ENCODE measurements at regions not wholly inside any gene's neighbourhood (a gene's known extent, or its start where the extent isn't known, plus 50 kb on each side); places are given as distances from the start of the nearest gene placed in this dataset.

- TF ChIP-seq POLR2AphosphoS5 (IDR thresholded peaks at IDR 0.05; ENCODE audit: low read depth, low read length) (no peak), REST (IDR thresholded peaks at IDR 0.05; ENCODE audit: insufficient read depth in 1 of 2, low read depth in 2 of 2, low read length in 2 of 2) (no peak), TAF1 (IDR thresholded peaks at IDR 0.05; ENCODE audit: borderline replicate concordance, insufficient read depth, low read length) (no peak), FOXP2 (optimal IDR thresholded peaks at IDR 0.05; ENCODE audit: borderline replicate concordance, extremely low read depth, extremely low read length, insufficient read depth) (no peak), SIN3A (IDR thresholded peaks at IDR 0.05; ENCODE audit: borderline replicate concordance, insufficient read depth, low read length) (no peak)
Observed at GRCh38 chr14:101442451-101442850, 118.8 kb upstream of the DIO3 start.

GRCh38 chr14:101444116-101444515 lies 117.2 kb upstream of the DIO3 start:
- TF ChIP-seq FOXP2 (optimal IDR thresholded peaks at IDR 0.05; ENCODE audit: borderline replicate concordance, extremely low read depth, extremely low read length, insufficient read depth) (no peak), TAF1 (IDR thresholded peaks at IDR 0.05; ENCODE audit: borderline replicate concordance, insufficient read depth, low read length) (no peak), POLR2AphosphoS5 (IDR thresholded peaks at IDR 0.05; ENCODE audit: low read depth, low read length) (no peak), REST (IDR thresholded peaks at IDR 0.05; ENCODE audit: insufficient read depth in 1 of 2, low read depth in 2 of 2, low read length in 2 of 2) (no peak), SIN3A (IDR thresholded peaks at IDR 0.05; ENCODE audit: borderline replicate concordance, insufficient read depth, low read length) (no peak)

- TF ChIP-seq REST (IDR thresholded peaks at IDR 0.05; ENCODE audit: insufficient read depth in 1 of 2, low read depth in 2 of 2, low read length in 2 of 2): no peak
- no peak for TF ChIP-seq SIN3A (IDR thresholded peaks at IDR 0.05; ENCODE audit: borderline replicate concordance, insufficient read depth, low read length)
- TF ChIP-seq FOXP2 (optimal IDR thresholded peaks at IDR 0.05; ENCODE audit: borderline replicate concordance, extremely low read depth, extremely low read length, insufficient read depth): no peak
- TF ChIP-seq POLR2AphosphoS5 (IDR thresholded peaks at IDR 0.05; ENCODE audit: low read depth, low read length): no peak
- no peak for TF ChIP-seq TAF1 (IDR thresholded peaks at IDR 0.05; ENCODE audit: borderline replicate concordance, insufficient read depth, low read length)
Observed at GRCh38 chr14:101445278-101445677, 116.0 kb upstream of the DIO3 start.

- TF ChIP-seq TAF1 (IDR thresholded peaks at IDR 0.05; ENCODE audit: borderline replicate concordance, insufficient read depth, low read length) (no peak), REST (IDR thresholded peaks at IDR 0.05; ENCODE audit: insufficient read depth in 1 of 2, low read depth in 2 of 2, low read length in 2 of 2) (no peak), POLR2AphosphoS5 (IDR thresholded peaks at IDR 0.05; ENCODE audit: low read depth, low read length) (no peak), FOXP2 (optimal IDR thresholded peaks at IDR 0.05; ENCODE audit: borderline replicate concordance, extremely low read depth, extremely low read length, insufficient read depth) (no peak), SIN3A (IDR thresholded peaks at IDR 0.05; ENCODE audit: borderline replicate concordance, insufficient read depth, low read length) (no peak)
Observed at GRCh38 chr14:101446387-101446969, 114.8 kb upstream of the DIO3 start.

All from PFSK-1 (cell line).